HL-60 (cell line): ENCODE measurements at regions not wholly inside any gene's neighbourhood (a gene's known extent, or its start where the extent isn't known, plus 50 kb on each side); places are given as distances from the start of the nearest gene placed in this dataset.

Experiments
- CTCF ChIP-seq: IDR thresholded peaks from one replicate; pipeline ENCODE4 v1.5.1; 2011; ENCODE audit warnings: low read length, control low read depth, inconsistent platforms; ENCODE audit not compliant: insufficient read depth
- GABPA ChIP-seq: IDR thresholded peaks from 2 replicates; pipeline ENCODE4 v1.6.1; 2012; ENCODE audit warnings: low read depth
- SPI1 ChIP-seq: IDR thresholded peaks from 2 replicates; pipeline ENCODE4 v1.6.1; 2012; ENCODE audit warnings: low read depth, mild to moderate bottlenecking, borderline replicate concordance

DNA sequence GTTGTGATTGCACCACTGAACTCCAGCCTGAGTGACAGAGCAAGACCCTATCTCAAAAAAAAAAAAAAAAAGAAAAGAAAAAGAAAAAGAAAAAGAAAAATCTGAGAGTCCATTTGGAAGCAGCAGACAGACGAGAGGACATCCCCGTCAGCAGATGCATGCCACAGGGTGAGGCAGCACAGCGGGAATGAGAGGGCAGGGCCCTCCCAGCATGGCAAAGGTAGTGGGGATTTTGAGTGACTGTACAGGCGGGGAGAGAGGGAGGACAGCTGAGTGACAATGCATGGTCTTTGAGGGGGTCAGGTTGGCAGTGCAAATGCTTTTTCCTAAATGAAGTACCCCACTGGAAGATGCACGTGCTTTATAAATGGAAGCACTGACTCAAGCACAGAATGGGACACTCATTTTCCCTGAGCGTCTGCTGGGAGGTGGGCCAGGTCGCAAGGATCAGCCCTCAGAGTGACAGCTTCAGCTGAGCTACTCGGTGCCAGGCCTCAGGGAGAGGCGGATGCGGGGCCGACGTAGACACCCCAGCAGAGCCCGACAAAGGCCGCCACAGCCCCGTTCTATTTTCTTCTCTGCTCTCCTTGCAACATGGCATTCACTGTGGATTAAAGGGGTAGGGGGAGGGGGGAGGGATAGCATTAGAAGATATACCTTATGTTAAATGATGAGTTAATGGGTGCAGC is 113.5 kb downstream of the SHANK2 start:
- TF ChIP-seq CTCF (no peak), SPI1 (no peak), GABPA (no peak)
